RWPE2 (cell line): ENCODE measurements at regions not wholly inside any gene's neighbourhood (a gene's known extent, or its start where the extent isn't known, plus 50 kb on each side); places are given as distances from the start of the nearest gene placed in this dataset.
"Not testable (repeated sequence)": the region's sequence is repeated elsewhere in the genome, so short reads cannot be mapped to it uniquely, and the experiment has no call there.

Experiments
- ATAC-seq: fragments of 200-7000 bp; cut with Tn5 transposase; 3 replicates; pipeline ENCODE4 v1.9.1; 2021; ENCODE audit warnings: low read depth
- DNase-seq: peaks from one replicate; pipeline ENCODE4 v3.0.0-alpha.2; 2020; ENCODE audit warnings: low spot score
- H3K27ac ChIP-seq: fragments of 450-650 bp; 2 replicates; pipeline ENCODE4 v1.5.1; 2017; ENCODE audit warnings: mild to moderate bottlenecking; ENCODE audit not compliant: poor library complexity, severe bottlenecking
- H3K27me3 ChIP-seq: fragments of 250-450 bp; sonication (Bioruptor Pico); 2 replicates; pipeline ENCODE4 v1.5.1; 2021; ENCODE audit warnings: mild to moderate bottlenecking, moderate library complexity; ENCODE audit not compliant: insufficient read depth, poor library complexity, severe bottlenecking
- H3K36me3 ChIP-seq: fragments of 250-450 bp; sonication (Bioruptor Pico); 2 replicates; pipeline ENCODE4 v1.5.1; 2020; ENCODE audit warnings: low read depth, mild to moderate bottlenecking, moderate library complexity
- H3K4me1 ChIP-seq: fragments of 250-450 bp; sonication (Bioruptor Pico); 2 replicates; pipeline ENCODE4 v1.5.1; 2021; ENCODE audit warnings: mild to moderate bottlenecking, moderate library complexity; ENCODE audit not compliant: insufficient read depth, poor library complexity, severe bottlenecking
- H3K4me3 ChIP-seq: fragments of 250-450 bp; sonication (Bioruptor Pico); 2 replicates; pipeline ENCODE4 v1.5.1; 2021; ENCODE audit warnings: mild to moderate bottlenecking, moderate library complexity; ENCODE audit not compliant: severe bottlenecking
- H3K9me3 ChIP-seq: fragments of 250-450 bp; sonication (Bioruptor Pico); 2 replicates; pipeline ENCODE4 v1.5.1; 2021; ENCODE audit warnings: mild to moderate bottlenecking, moderate library complexity; ENCODE audit not compliant: severe bottlenecking
- TF ChIP-seq, protein P1 (sequence below): fragments of 450-650 bp; IDR thresholded peaks from one replicate; pipeline ENCODE4 v1.5.1; 2017; ENCODE audit warnings: mild to moderate bottlenecking, moderate library complexity; ENCODE audit not compliant: poor library complexity, severe bottlenecking

GRCh38 chr5:10106806-10107205, 142.9 kb downstream of the ATPSCKMT start:
- Histone ChIP-seq H3K27ac (no peak overlapping the region), H3K36me3 (no peaks in the 10 kb centered on the region), H3K9me3 (no peaks in the 10 kb centered on the region), H3K27me3 (no peaks in the 10 kb centered on the region), H3K4me3 (no peak overlapping the region), H3K4me1 (no peaks in the 10 kb centered on the region)
- TF ChIP-seq, protein P1, sequence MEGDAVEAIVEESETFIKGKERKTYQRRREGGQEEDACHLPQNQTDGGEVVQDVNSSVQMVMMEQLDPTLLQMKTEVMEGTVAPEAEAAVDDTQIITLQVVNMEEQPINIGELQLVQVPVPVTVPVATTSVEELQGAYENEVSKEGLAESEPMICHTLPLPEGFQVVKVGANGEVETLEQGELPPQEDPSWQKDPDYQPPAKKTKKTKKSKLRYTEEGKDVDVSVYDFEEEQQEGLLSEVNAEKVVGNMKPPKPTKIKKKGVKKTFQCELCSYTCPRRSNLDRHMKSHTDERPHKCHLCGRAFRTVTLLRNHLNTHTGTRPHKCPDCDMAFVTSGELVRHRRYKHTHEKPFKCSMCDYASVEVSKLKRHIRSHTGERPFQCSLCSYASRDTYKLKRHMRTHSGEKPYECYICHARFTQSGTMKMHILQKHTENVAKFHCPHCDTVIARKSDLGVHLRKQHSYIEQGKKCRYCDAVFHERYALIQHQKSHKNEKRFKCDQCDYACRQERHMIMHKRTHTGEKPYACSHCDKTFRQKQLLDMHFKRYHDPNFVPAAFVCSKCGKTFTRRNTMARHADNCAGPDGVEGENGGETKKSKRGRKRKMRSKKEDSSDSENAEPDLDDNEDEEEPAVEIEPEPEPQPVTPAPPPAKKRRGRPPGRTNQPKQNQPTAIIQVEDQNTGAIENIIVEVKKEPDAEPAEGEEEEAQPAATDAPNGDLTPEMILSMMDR, result no peak
- ATAC-seq, result peak; percentile 50; the same call in 1 of the 3 replicates
- DNase-seq, result no peak

DNA sequence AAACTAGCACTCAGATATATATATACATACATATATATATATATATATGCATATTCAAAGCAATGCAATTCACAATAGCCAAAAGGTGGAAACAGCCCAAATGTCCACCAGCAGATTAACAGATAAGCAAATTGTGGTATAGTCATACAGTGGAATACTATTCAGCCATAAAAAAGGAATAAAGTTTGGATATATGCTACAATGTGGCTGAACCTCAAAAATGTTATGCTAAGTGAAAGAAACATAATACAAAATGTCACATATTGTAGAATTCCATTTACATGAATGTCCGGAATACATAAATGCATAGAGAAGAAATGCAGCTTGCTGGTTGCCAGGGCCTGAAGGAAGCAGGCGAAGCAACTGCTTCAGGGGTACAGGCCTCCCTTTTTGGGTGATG, 143.4 kb downstream of the ATPSCKMT start:
- Histone ChIP-seq H3K36me3 (no peaks in the 10 kb centered on the region), H3K4me1 (no peaks in the 10 kb centered on the region), H3K27ac (no peak overlapping the region), H3K27me3 (no peaks in the 10 kb centered on the region), H3K4me3 (no peak overlapping the region), H3K9me3 (no peaks in the 10 kb centered on the region)
- TF ChIP-seq, protein P1, result no peak
- DNase-seq, result no peak
- ATAC-seq, result no peak

GRCh38 chr5:10102706-10103497, 146.8 kb downstream of the ATPSCKMT start:
- ATAC-seq (no peak), DNase-seq (no peak)
- Histone ChIP-seq H3K9me3 (peaks cover 8% of the 10 kb centered on the region), H3K27ac (no peak overlapping the region), H3K4me3 (no peak overlapping the region), H3K4me1 (no peaks in the 10 kb centered on the region), H3K27me3 (no peaks in the 10 kb centered on the region), H3K36me3 (no peaks in the 10 kb centered on the region)
- TF ChIP-seq, protein P1, result no peak

- H3K27ac ChIP-seq, DNase-seq, H3K36me3 ChIP-seq, ATAC-seq, H3K27me3 ChIP-seq, H3K9me3 ChIP-seq, H3K4me1 ChIP-seq, H3K4me3 ChIP-seq: not testable (repeated sequence)
Measured at GRCh38 chr5:10102235-10102634, 147.5 kb downstream of the ATPSCKMT start.

DNA sequence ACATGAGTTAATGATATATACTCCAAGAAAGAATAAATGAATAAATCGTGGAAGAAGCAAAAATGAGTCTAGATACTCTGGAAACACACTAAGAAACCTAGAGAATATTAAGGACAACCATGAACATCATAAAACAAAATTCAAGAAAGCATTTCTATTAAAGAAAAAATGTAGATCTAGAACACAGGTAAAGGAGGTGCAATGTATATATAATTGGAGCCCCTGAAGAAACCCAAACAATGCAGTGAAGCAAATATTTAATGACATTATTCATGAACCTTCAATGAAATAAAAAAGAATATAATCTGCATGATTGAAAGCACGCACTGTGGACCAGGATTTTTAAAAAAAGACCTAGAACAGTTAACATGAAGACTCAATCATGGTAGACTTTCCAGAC, 150.1 kb downstream of the ATPSCKMT start:
- TF ChIP-seq, protein P1, result no peak
- peaks cover 8% of the 10 kb centered on the region for H3K9me3 ChIP-seq
- DNase-seq (no peak), ATAC-seq (no peak)
- H3K27ac ChIP-seq, result no peak overlapping the region
- H3K4me1 ChIP-seq, result no peaks in the 10 kb centered on the region
- no peaks in the 10 kb centered on the region for H3K36me3 ChIP-seq
- H3K27me3 ChIP-seq, result no peaks in the 10 kb centered on the region
- H3K4me3 ChIP-seq, result no peak overlapping the region
